ENCODE measurements at regions not wholly inside any gene's neighbourhood (a gene's known extent, or its start where the extent isn't known, plus 50 kb on each side); places are given as distances from the start of the nearest gene placed in this dataset.

GRCh38 chr11:29027436-29027835 is 919.2 kb downstream of the METTL15 start:
- Mint-ChIP-seq H3K27ac (no peak overlapping the region), H3K4me1 (ENCODE audit: low read depth) (no peaks in the 10 kb centered on the region), H3K27me3 (no peaks in the 10 kb centered on the region), H3K4me3 (no peak overlapping the region), H3K36me3 (ENCODE audit: low read depth) (no peaks in the 10 kb centered on the region), H3K9me3 (peaks cover 21% of the 10 kb centered on the region)
- intact Hi-C loops (cut with micrococcal nuclease), result no loop called here
- POLR2A ChIA-PET, result no interaction called here
- no peak for ATAC-seq
- CTCF ChIA-PET, result no interaction called here
- DNase-seq, result no peak
- TF ChIP-seq, protein P1, sequence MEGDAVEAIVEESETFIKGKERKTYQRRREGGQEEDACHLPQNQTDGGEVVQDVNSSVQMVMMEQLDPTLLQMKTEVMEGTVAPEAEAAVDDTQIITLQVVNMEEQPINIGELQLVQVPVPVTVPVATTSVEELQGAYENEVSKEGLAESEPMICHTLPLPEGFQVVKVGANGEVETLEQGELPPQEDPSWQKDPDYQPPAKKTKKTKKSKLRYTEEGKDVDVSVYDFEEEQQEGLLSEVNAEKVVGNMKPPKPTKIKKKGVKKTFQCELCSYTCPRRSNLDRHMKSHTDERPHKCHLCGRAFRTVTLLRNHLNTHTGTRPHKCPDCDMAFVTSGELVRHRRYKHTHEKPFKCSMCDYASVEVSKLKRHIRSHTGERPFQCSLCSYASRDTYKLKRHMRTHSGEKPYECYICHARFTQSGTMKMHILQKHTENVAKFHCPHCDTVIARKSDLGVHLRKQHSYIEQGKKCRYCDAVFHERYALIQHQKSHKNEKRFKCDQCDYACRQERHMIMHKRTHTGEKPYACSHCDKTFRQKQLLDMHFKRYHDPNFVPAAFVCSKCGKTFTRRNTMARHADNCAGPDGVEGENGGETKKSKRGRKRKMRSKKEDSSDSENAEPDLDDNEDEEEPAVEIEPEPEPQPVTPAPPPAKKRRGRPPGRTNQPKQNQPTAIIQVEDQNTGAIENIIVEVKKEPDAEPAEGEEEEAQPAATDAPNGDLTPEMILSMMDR (IDR thresholded peaks at IDR 0.05), result no peak

DNA sequence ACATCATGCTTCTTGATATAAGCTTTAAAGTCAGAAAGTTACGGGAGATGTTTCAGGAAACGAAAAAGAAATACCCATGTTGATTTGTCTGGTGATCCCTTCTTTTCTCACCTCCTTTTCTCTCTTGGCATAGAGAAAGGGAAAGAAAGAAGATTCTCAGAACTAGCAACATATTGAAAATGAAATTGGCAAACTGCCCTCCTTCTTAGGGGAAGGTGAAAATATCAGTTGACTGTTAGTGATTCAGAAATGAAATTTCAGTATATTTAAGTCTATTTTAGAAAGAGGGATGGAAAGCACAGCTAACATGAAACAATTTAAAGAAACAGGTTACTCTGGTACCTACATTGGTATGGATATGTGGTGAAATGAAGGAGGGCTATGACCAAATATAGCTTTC is 918.1 kb downstream of the METTL15 start:
- no peak overlapping the region for H3K27ac Mint-ChIP-seq
- POLR2A ChIA-PET, result no interaction called here
- no peaks in the 10 kb centered on the region for H3K4me1 Mint-ChIP-seq (ENCODE audit: low read depth)
- H3K36me3 Mint-ChIP-seq (ENCODE audit: low read depth), result no peaks in the 10 kb centered on the region
- H3K4me3 Mint-ChIP-seq, result no peak overlapping the region
- DNase-seq, result no peak
- H3K9me3 Mint-ChIP-seq, result peaks cover 21% of the 10 kb centered on the region
- no peak for ATAC-seq
- no peaks in the 10 kb centered on the region for H3K27me3 Mint-ChIP-seq
- TF ChIP-seq, protein P1 (IDR thresholded peaks at IDR 0.05), result no peak
- CTCF ChIA-PET, result no interaction called here
- intact Hi-C loops (cut with micrococcal nuclease), result no loop called here

GRCh38 chr11:29025001-29025400 is 916.8 kb downstream of the METTL15 start:
- Mint-ChIP-seq H3K36me3 (ENCODE audit: low read depth) (no peaks in the 10 kb centered on the region), H3K27me3 (no peaks in the 10 kb centered on the region), H3K27ac (no peak overlapping the region), H3K4me3 (no peak overlapping the region), H3K9me3 (peaks cover 20% of the 10 kb centered on the region), H3K4me1 (ENCODE audit: low read depth) (no peaks in the 10 kb centered on the region)
- TF ChIP-seq, protein P1 (IDR thresholded peaks at IDR 0.05), result no peak
- intact Hi-C loops (cut with micrococcal nuclease), result no loop called here
- DNase-seq (no peak), ATAC-seq (no peak)
- CTCF ChIA-PET, result no interaction called here
- POLR2A ChIA-PET, result no interaction called here

GRCh38 chr11:29024386-29024785 is 916.2 kb downstream of the METTL15 start:
- H3K27me3 Mint-ChIP-seq, result no peaks in the 10 kb centered on the region
- POLR2A ChIA-PET, result no interaction called here
- intact Hi-C loops (cut with micrococcal nuclease), result no loop called here

GRCh38 chr11:29023761-29024160 is 915.6 kb downstream of the METTL15 start:
- intact Hi-C loops (cut with micrococcal nuclease), result no loop called here
- TF ChIP-seq, protein P1 (IDR thresholded peaks at IDR 0.05), result no peak
- ChIA-PET CTCF (no interaction called here), POLR2A (no interaction called here)
- no peak overlapping the region for H3K4me3 Mint-ChIP-seq
- H3K4me1 Mint-ChIP-seq (ENCODE audit: low read depth), result no peaks in the 10 kb centered on the region
- no peaks in the 10 kb centered on the region for H3K36me3 Mint-ChIP-seq (ENCODE audit: low read depth)
- H3K9me3 Mint-ChIP-seq, result peaks cover 17% of the 10 kb centered on the region
- no peak overlapping the region for H3K27ac Mint-ChIP-seq
- DNase-seq (no peak), ATAC-seq (no peak)
- no peaks in the 10 kb centered on the region for H3K27me3 Mint-ChIP-seq

More at GRCh38 chr11:29024386-29024785, 916.2 kb downstream of the METTL15 start:
- Mint-ChIP-seq H3K4me3 (no peak overlapping the region), H3K27ac (no peak overlapping the region), H3K9me3 (peaks cover 20% of the 10 kb centered on the region), H3K36me3 (ENCODE audit: low read depth) (no peaks in the 10 kb centered on the region), H3K4me1 (ENCODE audit: low read depth) (no peaks in the 10 kb centered on the region)
- DNase-seq, result no peak
- TF ChIP-seq, protein P1 (IDR thresholded peaks at IDR 0.05), result no peak
- CTCF ChIA-PET, result no interaction called here
- no peak for ATAC-seq

Data from activated CD8-positive, alpha-beta T cell treated with anti-CD3 and anti-CD28 coated beads for 36 hours (primary cell).